M059J (cell line): ENCODE measurements at regions not wholly inside any gene's neighbourhood (a gene's known extent, or its start where the extent isn't known, plus 50 kb on each side); places are given as distances from the start of the nearest gene placed in this dataset.

ENCODE experiments used
- DNase-seq: peaks from one replicate; pipeline ENCODE4 v3.0.0-alpha.2; 2012; ENCODE audit warnings: low read depth

- DNase-seq, result no peak
Measured at GRCh38 chr13:61030445-61030844, 385.2 kb downstream of the PCDH20 start.

- no peak for DNase-seq
Measured at GRCh38 chr13:61029064-61029463, 386.6 kb downstream of the PCDH20 start.

- no peak for DNase-seq
Measured at GRCh38 chr13:61024046-61024445, 391.6 kb downstream of the PCDH20 start.

- DNase-seq, result no peak
Measured at GRCh38 chr13:61021838-61022237, 393.8 kb downstream of the PCDH20 start.

- DNase-seq, result no peak
Measured at GRCh38 chr13:61013796-61014195, 401.9 kb downstream of the PCDH20 start.

GRCh38 chr13:61010358-61010757, 405.3 kb downstream of the PCDH20 start:
- DNase-seq, result no peak

GRCh38 chr13:61002686-61003085, 413.0 kb downstream of the PCDH20 start:
- DNase-seq, result no peak

GRCh38 chr13:60990032-60990733, 425.5 kb downstream of the PCDH20 start:
- no peak for DNase-seq

GRCh38 chr13:60986301-60986700, 429.3 kb downstream of the PCDH20 start:
- no peak for DNase-seq

- no peak for DNase-seq
Measured at GRCh38 chr13:60981407-60981806, 434.2 kb downstream of the PCDH20 start.

- no peak for DNase-seq
Measured at GRCh38 chr13:60976367-60976766, 439.3 kb downstream of the PCDH20 start.

GRCh38 chr13:60974296-60974695, 441.4 kb downstream of the PCDH20 start:
- DNase-seq, result no peak

GRCh38 chr13:60973529-60973928, 442.1 kb downstream of the PCDH20 start:
- no peak for DNase-seq

- DNase-seq, result no peak
Measured at GRCh38 chr13:60970736-60971135, 444.9 kb downstream of the PCDH20 start.

- no peak for DNase-seq
Measured at GRCh38 chr13:60969656-60970055, 446.0 kb downstream of the PCDH20 start.

- DNase-seq, result no peak
Measured at GRCh38 chr13:60959427-60959826, 456.2 kb downstream of the PCDH20 start.

- no peak for DNase-seq
Measured at GRCh38 chr13:60957816-60958215, 457.8 kb downstream of the PCDH20 start.

- DNase-seq, result no peak
Measured at GRCh38 chr13:60945396-60945795, 470.3 kb downstream of the PCDH20 start.

- no peak for DNase-seq
Measured at GRCh38 chr13:60944863-60945262, 470.8 kb downstream of the PCDH20 start.

- DNase-seq, result no peak
Measured at GRCh38 chr13:60944016-60944415, 471.6 kb downstream of the PCDH20 start.

- DNase-seq, result no peak
Measured at GRCh38 chr13:60936281-60936680, 479.4 kb downstream of the PCDH20 start.

- peak; percentile 1 for DNase-seq
Measured at GRCh38 chr13:60933638-60934037, 482.0 kb downstream of the PCDH20 start.

- DNase-seq, result no peak
Measured at GRCh38 chr13:60931858-60932546, 483.6 kb downstream of the PCDH20 start.

- no peak for DNase-seq
Measured at GRCh38 chr13:60925686-60926085, 490.0 kb downstream of the PCDH20 start.
